ENCODE measurements at regions not wholly inside any gene's neighbourhood (a gene's known extent, or its start where the extent isn't known, plus 50 kb on each side); places are given as distances from the start of the nearest gene placed in this dataset.

DNA sequence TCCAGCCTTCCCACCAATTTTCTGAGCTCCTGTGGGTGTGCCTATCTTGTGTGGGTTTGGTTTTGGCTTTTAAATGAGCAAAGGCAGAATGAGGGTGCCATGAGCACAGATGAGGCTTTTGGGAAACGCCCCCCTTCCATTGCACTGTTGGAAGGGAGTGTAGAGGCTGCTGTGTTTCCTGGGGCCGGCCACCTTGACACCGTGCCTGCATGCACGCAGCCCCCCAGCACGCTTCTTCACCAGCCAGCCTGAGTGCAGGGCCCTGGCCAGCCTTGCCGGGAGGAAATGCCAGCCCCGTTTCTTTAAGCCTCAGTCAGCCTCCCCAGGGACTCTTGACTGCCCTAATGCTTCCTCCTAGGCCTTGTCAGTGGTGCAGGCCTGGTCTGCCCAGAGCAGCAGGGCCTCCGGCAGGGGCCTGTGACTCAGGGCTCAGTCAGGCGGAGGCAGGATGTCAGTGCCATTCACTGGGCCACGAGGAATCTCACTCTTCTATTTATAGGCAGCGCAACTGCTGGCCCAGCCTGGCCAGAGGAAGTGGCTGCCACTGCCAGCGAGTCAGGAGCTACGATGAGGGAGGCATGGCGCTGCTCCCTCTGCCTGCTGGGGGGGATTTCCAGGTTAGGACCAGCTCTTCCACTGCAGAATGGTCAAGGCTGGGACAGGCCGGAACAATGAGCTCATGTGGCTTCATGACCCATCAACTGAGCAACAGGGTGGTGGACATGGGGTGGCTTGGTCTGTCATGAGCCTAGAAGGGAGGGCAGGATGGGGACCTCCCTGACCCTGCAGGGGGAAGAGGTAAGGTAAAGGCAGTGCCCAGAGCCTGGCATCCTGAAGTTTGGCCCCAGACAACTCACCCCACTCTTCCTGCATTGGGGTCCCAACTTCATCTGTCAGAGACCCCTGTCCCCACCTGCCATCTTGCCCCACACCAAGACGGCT, 205.2 kb downstream of the RAB11FIP4 start:
- no peak for DNase-seq (ENCODE audit: extremely low spot score)
- CTCF ChIA-PET: interaction anchor here (0.5 to 1.4 kb wide), 2 partner anchors 9 to 44 kb away, joined by 4 to 5 read pairs; no protein-coding TSS in a partner anchor
- no peak for TF ChIP-seq FOXA1 (IDR thresholded peaks at IDR 0.05)
- POLR2A ChIA-PET: no interaction called here

GRCh38 chr17:31595666-31596381, 204.3 kb downstream of the RAB11FIP4 start:
- no peak for TF ChIP-seq FOXA1 (IDR thresholded peaks at IDR 0.05)
- no peak for TF ChIP-seq TARDBP (IDR thresholded peaks at IDR 0.05)
- TF ChIP-seq L3MBTL2 (conservative IDR thresholded peaks at IDR 0.05): no peak
- no peak for TF ChIP-seq CTBP1 (IDR thresholded peaks at IDR 0.05; ENCODE audit: borderline replicate concordance)
- TF ChIP-seq SP1 (IDR thresholded peaks at IDR 0.05): no peak
- no peak for TF ChIP-seq ZNF384 (IDR thresholded peaks at IDR 0.05)
- no peak for TF ChIP-seq LEF1 (IDR thresholded peaks at IDR 0.05; ENCODE audit: borderline replicate concordance)
- no peak for TF ChIP-seq NFRKB (IDR thresholded peaks at IDR 0.05)
- no peak for TF ChIP-seq SUZ12 (IDR thresholded peaks at IDR 0.05)
- no peak for TF ChIP-seq HDGF (IDR thresholded peaks at IDR 0.05; ENCODE audit: borderline replicate concordance)
- no peak for TF ChIP-seq BHLHE40 (IDR thresholded peaks at IDR 0.05; ENCODE audit: borderline replicate concordance)
- no peak for TF ChIP-seq FOXM1 (IDR thresholded peaks at IDR 0.05; ENCODE audit: borderline replicate concordance)
- TF ChIP-seq, protein P1, sequence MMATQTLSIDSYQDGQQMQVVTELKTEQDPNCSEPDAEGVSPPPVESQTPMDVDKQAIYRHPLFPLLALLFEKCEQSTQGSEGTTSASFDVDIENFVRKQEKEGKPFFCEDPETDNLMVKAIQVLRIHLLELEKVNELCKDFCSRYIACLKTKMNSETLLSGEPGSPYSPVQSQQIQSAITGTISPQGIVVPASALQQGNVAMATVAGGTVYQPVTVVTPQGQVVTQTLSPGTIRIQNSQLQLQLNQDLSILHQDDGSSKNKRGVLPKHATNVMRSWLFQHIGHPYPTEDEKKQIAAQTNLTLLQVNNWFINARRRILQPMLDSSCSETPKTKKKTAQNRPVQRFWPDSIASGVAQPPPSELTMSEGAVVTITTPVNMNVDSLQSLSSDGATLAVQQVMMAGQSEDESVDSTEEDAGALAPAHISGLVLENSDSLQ (IDR thresholded peaks at IDR 0.05): no peak
- no peak for DNase-seq (ENCODE audit: extremely low spot score)
- CTCF ChIA-PET: no interaction called here
- POLR2A ChIA-PET: no interaction called here

DNA sequence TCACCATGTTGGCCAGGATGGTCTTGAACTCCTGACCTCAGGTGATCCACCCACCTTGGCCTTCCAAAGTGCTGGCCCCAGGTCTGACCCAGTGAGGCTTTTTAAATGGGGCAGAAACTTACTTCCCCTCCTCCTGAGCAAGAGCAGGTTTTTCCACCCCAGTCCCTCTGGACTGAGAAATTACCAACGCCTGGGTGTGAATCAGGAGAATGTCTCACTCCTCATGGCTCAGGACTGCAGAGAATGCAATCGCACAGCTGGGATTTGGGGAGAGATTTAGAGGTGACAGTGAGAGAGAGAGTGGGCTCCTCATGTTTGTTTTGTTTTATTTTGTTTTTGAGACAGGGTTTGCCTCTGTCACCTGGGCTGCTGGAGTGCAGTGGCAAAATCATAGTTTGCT, 203.6 kb downstream of the RAB11FIP4 start:
- DNase-seq (ENCODE audit: extremely low spot score): no peak
- ChIA-PET CTCF (no interaction called here), POLR2A (no interaction called here)
- no peak for TF ChIP-seq LEF1 (IDR thresholded peaks at IDR 0.05; ENCODE audit: borderline replicate concordance)

DNA sequence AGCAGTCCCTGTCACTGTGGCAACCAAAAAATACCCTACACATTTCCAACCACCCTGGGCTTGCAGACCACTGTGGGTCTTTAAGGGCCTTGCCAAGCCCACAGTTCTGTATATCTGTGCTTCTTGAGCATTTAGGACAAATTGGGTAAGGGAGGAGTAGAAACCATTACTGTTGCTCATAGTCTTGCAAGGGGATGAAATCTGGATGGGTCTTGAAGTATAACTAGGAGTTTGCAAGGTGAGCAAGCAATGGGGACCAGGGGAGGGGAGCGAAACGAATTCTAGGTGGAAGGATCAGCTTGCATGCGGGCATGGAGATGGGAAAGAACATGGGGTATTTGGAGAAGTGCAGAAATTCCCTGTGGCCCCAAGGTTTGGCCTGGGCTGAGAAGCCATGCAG, 202.9 kb downstream of the RAB11FIP4 start:
- POLR2A ChIA-PET: no interaction called here
- no peak for DNase-seq (ENCODE audit: extremely low spot score)
- TF ChIP-seq ZNF384 (IDR thresholded peaks at IDR 0.05): no peak
- no peak for TF ChIP-seq SUZ12 (IDR thresholded peaks at IDR 0.05)
- TF ChIP-seq ELF4 (IDR thresholded peaks at IDR 0.05): no peak
- TF ChIP-seq NFRKB (IDR thresholded peaks at IDR 0.05): no peak
- TF ChIP-seq, protein P1 (IDR thresholded peaks at IDR 0.05): no peak
- TF ChIP-seq CTBP1 (IDR thresholded peaks at IDR 0.05; ENCODE audit: borderline replicate concordance): no peak
- TF ChIP-seq FOXK2 (IDR thresholded peaks at IDR 0.05): no peak
- no peak for TF ChIP-seq LEF1 (IDR thresholded peaks at IDR 0.05; ENCODE audit: borderline replicate concordance)
- no peak for TF ChIP-seq FOXM1 (IDR thresholded peaks at IDR 0.05; ENCODE audit: borderline replicate concordance)
- TF ChIP-seq TARDBP (IDR thresholded peaks at IDR 0.05): no peak
- no peak for TF ChIP-seq SP1 (IDR thresholded peaks at IDR 0.05)
- TF ChIP-seq BHLHE40 (IDR thresholded peaks at IDR 0.05; ENCODE audit: borderline replicate concordance): no peak
- CTCF ChIA-PET: interaction anchor here (0.5 kb wide), 1 partner anchor 50 kb away, joined by 3 read pairs; no protein-coding TSS in a partner anchor

DNA sequence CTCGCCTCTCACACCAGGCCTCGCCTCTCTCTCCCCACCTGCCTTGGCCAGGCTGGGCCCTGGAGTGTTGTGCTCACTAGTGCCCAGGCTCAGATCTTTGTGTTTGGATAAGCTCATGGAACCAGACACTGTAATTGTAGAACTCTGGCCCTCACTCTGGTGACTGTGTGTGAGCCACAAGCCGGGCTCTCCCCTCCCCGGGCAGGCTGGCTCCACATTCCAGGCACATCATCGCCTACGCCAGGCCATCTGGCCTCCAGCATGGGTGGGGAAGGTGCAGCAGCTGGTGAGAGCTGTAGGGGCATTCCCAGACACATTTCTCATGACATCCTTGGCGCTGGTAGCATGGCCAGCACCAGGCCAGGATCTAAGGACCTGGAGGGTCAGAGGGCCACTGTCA, 202.3 kb downstream of the RAB11FIP4 start:
- POLR2A ChIA-PET: no interaction called here
- CTCF ChIA-PET: no interaction called here

GRCh38 chr17:31591924-31592323, 200.4 kb downstream of the RAB11FIP4 start:
- no peak for DNase-seq (ENCODE audit: extremely low spot score)
- TF ChIP-seq SUZ12 (IDR thresholded peaks at IDR 0.05): no peak
- no peak for TF ChIP-seq BHLHE40 (IDR thresholded peaks at IDR 0.05; ENCODE audit: borderline replicate concordance)
- no peak for TF ChIP-seq TARDBP (IDR thresholded peaks at IDR 0.05)
- no peak for TF ChIP-seq L3MBTL2 (conservative IDR thresholded peaks at IDR 0.05)
- no peak for TF ChIP-seq ARNT (IDR thresholded peaks at IDR 0.05)
- no peak for TF ChIP-seq CTBP1 (IDR thresholded peaks at IDR 0.05; ENCODE audit: borderline replicate concordance)
- TF ChIP-seq, protein P1 (IDR thresholded peaks at IDR 0.05): no peak
- TF ChIP-seq ZNF384 (IDR thresholded peaks at IDR 0.05): no peak
- no peak for TF ChIP-seq SP1 (IDR thresholded peaks at IDR 0.05)
- TF ChIP-seq ELF4 (IDR thresholded peaks at IDR 0.05): no peak
- ChIA-PET CTCF (no interaction called here), POLR2A (interaction anchor here (0.6 kb wide), 1 partner anchor 309 kb away, joined by 3 read pairs; no protein-coding TSS in a partner anchor)

More for the DNA sequence above, 202.3 kb downstream of the RAB11FIP4 start:
- TF ChIP-seq L3MBTL2 (conservative IDR thresholded peaks at IDR 0.05) (no peak), LEF1 (IDR thresholded peaks at IDR 0.05; ENCODE audit: borderline replicate concordance) (no peak), ZNF384 (IDR thresholded peaks at IDR 0.05) (no peak)
- DNase-seq (ENCODE audit: extremely low spot score): no peak

Data from HEK293T (cell line).